Stimulated activated CD4-positive, alpha-beta T cell treated with anti-CD3 and anti-CD28 coated beads, Interleukin-2, amount 100 ng/mL, for 48 hours (primary cell): ENCODE measurements at regions not wholly inside any gene's neighbourhood (a gene's known extent, or its start where the extent isn't known, plus 50 kb on each side); places are given as distances from the start of the nearest gene placed in this dataset.
"Not testable (repeated sequence)": the region's sequence is repeated elsewhere in the genome, so short reads cannot be mapped to it uniquely, and the experiment has no call there.

Source experiments
- DNase-seq, 2 donors: peaks; one replicate each; pipeline ENCODE4 v3.0.0-alpha.2; 2020

DNA sequence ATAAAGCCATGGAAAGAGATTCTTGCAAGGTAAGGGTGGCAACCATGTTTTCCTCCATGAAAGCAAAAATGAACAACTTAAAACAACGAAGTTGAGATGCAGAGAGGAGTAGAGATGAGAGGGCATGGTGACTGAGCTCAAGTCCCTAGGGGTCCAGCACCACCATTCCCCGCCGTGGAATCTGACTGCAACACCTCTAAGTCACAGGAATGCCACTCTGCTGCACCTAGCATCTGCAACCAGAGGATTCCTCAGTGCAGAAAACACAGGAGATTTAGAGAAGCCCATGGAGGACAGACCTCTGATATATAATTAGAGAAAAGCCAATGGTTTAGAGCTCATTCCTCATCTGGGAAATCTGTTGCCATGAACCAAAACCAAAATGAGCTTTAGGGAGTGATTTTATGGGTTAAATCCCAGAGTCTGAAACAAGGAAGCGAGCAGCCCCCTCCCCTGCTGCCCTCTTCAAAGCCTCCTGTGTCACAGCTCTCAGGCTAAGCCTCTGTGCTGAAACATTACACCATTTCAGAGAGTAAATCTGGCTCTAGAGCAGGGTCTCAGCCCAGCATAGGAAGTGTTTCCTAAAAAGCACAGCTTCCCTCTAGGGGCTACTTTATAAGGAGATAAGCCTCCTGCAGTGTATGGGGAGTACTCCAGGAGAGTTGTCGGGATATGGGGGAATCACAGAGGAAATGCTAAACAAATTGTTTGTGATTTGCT, 1043.6 kb downstream of the UQCRFS1 start:
- no peak for DNase-seq

DNA sequence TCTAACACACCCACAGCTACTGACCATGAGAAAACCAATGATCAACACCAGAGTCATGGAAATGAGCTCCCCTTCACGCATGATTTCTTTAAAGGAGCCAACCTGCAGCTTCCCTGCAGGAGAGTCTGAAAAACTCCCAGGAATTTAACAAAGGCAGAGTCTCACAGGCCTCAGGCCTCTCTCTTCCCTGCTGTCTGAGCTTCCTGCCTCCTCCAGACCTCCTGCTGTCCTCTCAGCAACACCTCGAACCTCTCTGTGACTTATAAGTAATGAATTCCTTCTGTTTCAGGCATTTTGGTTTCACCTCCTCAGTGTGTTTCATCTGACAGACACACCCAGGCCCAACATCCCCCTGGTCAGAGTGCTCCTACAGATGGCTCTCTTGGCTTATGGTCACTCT, 1044.4 kb downstream of the UQCRFS1 start:
- DNase-seq, result no peak

DNA sequence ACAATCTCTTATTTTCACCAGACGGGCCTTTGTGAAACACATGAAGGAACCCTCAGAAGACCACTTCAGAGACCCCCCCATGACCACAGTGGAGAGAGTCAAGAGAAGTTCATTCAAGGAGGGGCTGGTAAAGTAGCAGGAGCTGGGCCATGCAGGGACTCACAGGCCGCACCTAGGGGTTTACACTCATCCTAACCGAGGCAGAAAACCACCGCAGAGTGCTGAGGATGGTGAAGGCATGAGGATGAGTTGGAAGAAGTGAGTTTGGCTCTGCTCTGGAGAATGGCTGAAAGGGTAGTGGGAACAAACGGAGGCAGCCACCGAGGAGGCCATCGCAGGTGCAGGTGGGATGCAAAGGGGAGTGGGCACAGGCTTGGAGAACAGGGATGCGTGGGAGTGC, 1046.9 kb downstream of the UQCRFS1 start:
- no peak for DNase-seq

DNA sequence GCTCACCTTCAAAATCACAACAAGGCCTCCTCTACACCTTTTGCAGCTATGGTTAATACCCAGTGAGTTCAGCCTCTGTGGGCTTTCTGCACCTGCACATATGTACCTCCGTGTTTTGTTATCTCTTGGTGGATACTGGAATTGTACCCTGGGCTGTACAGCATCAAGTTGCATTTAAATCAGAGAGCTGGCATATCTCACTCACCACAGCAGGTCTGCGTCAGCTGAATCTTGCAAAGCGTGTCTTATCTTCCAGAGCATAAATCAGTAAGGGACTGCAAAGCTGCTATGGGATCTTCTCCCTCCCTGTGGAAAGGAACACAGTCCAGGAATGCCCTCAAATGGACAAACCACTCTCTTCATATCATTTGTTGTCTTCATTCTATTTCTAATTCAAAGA, 1048.7 kb downstream of the UQCRFS1 start:
- DNase-seq, result no peak

DNA sequence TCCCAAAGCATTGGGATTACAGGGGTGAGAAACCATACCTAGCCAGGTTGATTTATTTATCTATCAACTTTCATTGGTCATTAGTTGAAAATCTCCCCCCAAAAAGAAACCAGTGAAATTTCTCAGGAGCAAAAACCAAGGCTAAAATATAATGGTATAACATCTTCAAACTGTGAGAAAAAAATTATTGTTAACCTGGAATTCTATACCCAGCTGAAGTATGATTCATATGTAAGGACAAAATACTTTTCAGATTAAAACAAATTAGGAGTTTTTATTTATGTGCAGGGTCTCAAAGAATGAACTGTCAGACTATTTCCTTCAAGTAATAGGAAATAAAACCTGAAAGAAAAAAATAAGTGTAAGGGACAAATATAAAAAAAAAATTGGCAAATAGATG, 1053.9 kb downstream of the UQCRFS1 start:
- no peak for DNase-seq

DNA sequence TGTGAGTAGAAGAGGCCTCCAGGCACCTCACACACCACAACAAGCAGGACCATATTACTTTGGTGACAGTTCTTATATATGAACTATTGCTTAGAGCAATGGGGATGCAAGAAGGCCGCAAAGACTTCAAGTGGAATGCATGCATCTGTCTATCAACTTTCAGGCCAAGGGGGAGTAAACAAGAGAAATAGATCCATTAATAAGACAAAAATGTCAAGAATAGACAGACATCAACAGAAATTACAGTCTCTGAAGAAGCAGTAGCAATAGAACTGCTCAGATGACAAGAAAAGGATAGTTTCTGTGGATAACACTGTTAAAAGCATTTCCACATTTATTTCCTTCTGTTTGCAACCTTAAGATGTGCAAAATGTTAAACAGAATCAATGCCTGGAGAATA, 1057.7 kb downstream of the UQCRFS1 start:
- DNase-seq, result no peak

DNA sequence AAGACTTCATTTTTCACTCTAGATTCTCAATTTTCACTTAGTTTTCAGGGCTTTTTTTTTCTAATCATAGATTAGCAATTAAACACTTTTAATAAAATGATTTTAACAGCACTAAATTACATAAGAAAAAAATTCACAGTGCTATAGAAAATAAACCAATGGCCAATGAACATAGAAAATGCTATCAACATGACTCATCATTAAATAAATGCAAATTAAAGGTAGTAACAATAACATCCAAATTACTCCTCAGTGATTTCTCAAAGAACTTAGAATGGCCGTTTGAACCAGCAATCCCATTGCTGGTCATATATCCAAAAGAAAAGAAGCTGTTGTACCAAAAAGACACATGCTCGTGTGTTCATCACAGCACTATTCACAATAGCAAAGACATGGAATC, 1058.9 kb downstream of the UQCRFS1 start:
- DNase-seq, result no peak

DNA sequence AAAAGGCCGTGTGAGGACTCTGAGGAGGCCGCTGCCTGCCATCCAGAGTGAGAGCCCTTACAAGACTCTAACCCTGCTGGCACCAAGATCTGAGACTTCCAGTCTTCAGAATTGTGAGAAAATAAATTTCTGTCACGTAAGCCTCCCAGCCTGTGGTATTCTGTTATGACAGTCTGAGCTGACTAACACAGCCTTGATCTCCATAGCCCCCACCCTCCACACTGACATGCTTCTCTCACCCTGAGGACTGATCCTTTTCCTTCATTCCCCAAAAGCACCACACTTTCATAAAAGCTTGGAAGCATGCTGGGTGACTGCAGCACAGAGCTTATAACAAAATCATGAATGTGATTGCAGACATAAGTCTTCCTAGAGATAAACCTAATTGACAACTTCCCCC, 1059.8 kb downstream of the UQCRFS1 start:
- no peak for DNase-seq

DNA sequence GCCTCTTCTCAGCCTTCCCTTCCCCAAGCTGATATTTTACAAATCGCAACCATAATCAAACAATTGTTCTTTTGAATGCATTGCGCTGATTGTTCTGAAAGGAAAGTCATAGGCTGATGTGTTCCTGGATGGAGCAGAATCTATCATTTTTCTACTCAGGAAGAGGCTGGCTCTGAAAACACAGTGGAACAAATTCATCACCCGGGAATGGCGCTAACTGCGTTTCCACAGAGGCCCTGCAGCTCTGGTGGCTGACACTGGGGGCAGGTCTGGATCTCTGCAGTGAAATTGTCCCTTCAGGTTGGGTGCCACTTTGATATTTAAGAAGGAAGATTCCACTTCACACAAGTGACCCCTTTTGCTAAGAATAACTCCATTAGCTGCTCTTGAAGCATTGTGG, 1060.8 kb downstream of the UQCRFS1 start:
- no peak for DNase-seq

DNA sequence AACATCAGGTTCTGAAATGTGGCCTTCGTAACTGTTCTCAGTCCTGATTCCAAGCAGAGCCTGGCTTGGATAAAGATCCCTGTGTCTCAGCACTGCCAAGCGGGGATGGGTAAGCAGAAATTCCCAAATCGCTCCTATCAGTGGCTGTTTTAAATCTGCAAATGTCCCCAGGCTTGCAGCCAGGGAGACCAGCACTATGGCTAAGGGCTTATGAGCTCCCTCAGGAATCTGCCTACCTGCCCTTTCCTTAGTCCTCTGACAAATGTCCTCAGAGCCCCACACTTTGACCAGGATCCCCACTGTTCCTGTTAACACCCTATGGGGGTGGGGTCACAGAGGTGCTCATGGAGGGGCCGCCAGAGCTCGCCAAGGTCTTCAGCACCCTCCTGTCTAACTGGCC, 1062.8 kb downstream of the UQCRFS1 start:
- no peak for DNase-seq

DNA sequence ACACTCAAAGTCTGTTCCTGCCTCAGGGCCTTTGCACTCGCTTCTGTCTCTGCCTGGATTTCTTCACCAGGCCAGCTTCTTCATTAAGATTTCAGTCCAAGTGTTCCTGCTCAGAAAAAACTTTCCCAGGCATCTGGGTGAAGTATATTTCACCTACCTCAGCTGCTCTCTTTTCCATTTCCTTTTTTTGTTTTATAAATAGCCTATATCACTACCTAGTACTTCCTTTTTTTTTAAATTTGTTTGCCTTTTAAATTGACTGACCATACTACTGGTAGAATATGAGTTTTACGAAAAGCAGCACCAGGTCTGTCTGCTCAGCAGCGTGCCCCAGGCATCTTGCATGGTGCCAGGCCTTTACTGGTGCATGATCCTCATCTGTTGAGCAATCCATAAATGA, 1064.4 kb downstream of the UQCRFS1 start:
- DNase-seq, result no peak

DNA sequence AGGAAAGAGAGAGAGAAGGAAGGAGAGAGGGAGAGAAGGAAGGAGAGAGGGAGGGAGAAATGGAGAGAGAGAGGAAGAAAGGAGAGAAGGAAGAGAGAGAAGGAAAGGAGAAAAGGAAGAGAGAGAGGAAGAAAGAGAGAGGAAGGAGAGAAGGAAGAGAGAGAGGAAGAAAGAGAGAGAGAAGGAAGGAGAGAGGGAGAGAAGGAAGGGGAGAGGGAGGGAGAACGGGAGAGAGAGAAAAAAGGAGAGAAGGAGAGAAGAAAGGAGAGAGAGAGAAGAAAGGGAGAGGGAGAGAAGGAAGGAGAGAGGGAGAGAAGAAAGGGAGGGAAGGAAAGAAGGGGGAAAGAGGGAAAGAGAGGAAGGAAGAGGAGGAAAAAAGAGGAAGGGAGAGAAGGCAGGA, 1070.7 kb downstream of the UQCRFS1 start:
- no peak for DNase-seq

DNA sequence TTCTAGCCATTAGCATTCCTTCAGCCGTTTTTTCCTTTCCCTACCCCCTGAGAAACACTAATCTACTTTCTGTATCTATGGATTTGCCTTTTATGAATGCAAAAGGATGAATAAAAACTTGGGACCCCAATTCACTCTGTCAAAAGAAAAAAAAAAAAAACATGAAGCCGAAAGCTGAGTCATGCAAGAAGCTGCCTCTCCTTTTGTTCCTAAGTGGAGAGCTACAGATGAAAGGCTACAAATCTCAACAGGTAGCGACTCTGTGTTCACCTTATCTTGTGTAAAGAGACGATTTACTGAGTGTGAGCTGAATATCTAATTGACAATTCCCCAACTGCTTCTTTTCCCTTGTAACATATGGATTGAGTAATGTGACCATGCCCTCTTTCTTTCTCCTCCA, 1072.8 kb downstream of the UQCRFS1 start:
- DNase-seq, result no peak

DNA sequence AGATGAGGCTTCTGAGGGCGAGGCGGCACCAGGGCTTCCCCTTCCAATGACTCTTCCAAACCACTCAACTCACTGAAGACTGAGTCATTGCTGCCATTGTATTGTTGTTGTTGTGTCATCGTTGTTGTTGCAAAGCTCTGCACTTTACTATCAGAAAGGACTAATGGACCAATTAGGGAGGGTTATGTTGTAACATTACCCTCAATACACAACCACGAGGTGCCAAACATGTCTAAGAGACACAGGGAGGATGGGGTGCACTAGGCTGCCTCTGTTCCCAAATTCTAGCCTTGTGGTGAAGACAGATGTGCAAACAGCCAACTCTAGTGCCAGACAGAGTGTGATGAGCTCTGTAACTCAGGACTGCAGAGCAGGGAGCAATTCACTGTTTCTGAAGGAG, 1075.2 kb downstream of the UQCRFS1 start:
- DNase-seq, result no peak

DNA sequence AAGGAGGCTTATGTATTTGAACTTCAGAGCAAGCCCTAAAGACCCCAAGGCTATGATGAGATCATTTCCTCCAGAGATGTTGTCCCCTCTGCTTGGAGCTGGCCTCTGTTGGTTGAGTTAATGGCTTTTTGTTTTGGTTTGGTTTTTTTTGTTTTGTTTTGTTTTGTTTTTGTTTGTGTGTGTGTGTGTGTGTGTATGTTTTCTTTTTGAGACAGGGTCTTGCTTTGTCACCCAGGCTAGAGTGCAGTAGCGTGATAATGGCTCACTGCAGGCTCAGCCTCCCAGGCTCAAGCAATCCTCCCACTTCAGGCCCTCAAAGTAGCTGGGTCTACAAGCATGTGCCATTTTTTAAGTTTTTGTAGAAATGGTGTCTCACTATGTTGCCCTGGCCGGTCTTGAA, 1076.2 kb downstream of the UQCRFS1 start:
- no peak for DNase-seq

DNA sequence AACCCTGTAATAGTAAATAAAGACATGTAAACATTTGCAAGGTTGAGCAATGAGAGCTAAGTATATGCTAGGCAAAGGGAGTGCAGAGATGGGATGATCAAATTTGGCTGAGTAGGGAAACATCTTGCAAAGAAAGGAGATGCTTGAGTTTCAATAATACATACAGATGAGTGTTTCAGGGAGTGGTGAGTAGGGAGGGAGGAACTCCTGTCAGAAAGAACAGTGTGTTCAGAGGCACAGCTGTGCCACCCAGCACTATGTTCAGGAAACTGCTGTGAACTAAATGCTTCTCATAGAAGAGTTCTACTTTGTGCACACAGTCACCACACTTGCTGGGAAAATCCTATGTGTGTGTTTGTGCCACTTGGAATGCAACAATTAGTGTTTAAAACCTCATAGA, 1077.1 kb downstream of the UQCRFS1 start:
- DNase-seq, result no peak

DNA sequence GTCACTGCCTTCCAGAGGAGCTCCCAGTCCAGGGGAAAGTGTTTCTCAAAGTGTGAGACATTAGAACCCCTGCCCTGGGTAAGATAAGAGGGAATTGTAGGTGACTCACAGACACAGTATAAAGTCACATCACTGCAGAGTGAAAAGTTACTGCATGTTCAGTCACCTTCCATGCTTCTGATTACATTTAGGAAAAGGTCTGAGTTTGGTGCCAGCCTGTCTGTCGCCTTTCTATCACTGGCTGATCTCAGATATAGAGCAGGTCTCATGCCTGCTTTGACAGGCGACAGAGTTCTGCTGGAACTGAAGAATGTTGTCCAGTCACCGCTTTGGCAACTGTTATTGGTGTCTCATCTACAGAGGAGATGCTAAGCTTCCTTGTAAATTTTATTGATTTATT, 1078.6 kb downstream of the UQCRFS1 start:
- no peak for DNase-seq

DNA sequence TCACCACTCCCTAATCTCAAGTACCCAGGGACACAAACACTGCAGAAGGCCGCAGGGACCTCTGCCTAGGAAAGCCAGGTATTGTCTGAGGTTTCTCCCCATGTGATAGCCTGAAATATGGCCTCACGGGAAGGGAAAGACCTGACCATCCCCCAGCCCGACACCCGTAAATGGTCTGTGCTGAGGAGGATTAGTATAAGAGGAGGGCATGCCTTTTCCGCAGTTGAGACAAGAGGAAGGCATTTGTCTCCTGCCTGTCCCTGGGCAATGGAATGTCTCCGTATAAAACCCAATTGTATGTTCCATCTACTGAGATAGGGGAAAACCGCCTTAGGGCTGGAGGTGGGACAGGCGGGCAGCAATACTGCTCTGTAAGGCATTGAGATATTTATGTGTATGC, 1082.1 kb downstream of the UQCRFS1 start:
- not testable (repeated sequence) for DNase-seq

DNA sequence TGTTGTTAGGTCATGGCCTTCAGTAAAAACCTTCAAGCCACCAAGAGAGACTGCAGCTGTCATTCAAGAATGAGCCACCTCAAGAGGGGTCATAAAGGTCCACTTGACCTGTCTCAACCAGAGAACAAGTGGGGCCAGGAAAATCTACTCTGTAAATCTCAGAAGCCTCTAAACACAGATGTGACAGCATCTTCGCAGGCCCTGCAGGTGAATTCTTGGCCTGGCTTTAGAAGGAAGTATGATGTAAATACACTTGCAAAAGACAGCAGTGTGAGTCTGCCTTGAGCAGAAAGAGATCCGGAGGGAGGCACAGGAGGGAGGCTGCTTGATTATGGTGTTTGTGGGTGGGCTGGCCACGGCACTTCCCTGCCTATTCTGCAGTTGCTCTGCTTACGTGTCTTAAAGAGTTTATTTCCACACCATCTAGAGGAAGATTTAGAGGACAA, 1082.9 kb downstream of the UQCRFS1 start:
- no peak for DNase-seq

DNA sequence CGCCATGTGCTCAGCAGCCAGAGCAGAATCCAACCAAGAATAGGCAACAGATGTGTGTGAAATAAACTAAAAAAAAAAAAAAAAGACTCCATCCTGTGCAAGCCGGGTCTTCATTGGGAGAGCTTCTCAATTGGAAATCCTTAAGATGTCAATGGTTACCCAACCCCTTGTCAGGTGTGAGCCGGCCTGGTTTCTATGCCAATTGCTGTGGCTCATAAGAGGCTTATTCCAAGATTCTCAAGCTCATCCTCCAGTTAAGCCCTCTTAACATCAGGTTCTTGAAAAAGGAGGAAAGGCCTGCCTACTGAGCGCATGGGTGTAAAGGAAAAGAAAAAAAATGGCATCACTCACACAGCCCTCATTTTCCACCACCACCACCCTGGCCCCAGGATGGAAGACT, 1084.6 kb downstream of the UQCRFS1 start:
- no peak for DNase-seq

DNA sequence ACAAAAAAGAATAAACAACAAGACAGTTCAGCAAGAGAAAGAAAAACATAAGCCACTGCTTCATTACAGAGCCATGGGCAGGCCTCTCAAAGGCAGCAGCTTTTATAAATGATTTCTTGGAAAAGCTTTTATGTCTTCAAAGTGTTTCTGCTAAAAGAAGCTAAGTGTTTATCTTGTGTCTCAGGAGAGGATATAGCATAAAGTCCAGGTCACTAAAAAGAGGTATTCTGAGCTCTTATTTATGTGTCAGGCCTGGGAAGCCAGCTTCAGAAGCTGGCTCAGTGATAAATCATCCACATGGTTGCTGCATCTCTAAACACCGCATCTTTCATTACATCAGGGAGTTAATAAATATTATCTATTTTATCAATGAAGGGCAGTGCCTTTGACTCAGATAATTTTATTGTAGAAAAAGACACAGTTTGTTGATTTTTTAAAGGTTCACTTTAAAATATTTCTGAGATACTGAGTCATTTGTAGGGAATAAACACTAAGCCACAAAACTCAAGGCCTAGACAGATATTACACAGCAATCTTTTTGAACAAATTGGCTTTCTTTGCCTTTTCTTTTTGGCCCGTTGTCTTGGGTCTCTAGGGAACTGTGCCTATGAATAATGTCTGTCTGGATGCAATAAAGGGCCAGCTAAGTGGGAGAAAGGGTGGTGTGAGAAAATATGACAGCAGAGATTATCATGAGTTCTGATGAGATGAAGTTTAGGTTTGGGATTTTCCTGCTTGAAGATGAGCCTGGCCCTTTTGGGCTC, 1086.6 kb downstream of the UQCRFS1 start:
- DNase-seq, result no peak

DNA sequence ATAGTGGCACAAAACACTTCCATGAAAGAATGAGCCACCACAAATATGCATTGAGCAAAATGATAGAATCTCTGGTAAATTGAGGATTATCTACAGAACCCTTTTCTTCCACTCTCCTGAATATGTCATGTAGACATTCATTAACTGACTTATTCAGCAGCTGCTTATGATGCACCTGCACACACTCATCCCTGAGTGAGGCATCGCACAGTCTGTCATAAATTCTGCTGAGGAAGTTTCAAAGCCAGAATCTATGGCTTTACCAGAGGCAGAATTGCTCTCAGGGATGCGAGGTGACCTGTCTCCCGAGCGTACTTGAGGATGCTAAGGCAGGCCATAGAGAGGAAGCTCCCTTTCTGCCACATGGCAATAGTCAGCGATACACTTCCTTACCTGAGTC, 1090.2 kb downstream of the UQCRFS1 start:
- DNase-seq, result no peak

DNA sequence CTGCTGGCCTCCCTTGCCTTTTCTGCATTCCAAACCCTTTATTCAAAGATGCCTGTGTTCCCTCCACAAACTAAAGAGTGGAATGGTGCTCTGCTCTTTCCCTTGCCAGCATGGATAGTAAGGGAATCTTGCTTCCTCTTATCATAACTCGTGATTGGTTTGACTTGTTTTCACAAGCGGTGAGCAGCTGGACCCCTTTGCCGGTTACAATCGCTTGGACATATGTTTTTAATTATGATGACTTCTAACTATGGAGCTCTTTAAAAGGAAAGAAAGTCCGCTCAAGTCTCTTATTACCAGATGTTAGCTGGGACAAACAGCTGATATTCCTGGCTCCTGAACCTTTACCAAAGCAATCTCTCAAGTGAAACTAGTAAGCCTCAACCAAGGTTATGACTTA, 1094.7 kb downstream of the UQCRFS1 start:
- DNase-seq, result no peak

DNA sequence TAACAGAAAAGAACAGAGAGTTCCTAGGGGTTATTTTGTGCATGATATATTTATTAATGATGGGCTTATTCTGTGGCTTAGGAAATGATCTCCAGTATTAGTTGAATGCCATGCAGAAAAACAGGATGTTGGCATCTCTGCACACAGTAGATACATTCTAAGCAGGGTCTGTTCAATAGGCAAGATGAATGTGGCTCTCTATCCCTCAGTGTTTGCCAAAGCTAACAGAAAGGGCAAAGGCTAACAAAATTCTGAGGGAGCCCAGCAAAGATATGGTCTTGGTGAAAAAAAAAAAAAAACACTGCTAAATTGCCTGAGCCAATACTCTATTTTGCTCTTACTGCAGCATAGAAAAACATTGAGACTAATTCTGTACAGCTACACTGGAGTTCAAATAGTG, 1095.8 kb downstream of the UQCRFS1 start:
- no peak for DNase-seq

DNA sequence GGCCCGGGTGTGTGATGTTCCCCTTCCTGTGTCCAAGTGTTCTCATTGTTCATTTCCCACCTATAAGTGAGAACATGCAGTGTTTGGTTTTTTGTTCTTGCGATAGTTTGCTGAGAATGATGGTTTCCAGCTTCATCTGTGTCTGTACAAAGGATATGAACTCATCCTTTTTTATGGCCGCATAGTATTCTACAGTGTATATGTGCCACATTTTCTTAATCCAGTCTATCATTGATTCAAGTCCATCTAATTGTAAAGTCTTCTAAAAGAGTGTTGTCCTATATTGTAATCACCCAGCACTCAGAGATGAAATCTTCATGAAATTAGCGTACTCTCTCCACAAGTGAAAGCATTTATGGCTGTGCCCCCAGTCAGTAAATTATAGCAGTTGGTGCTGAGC, 1096.6 kb downstream of the UQCRFS1 start:
- not testable (repeated sequence) for DNase-seq
